A549 (cell line): ENCODE measurements at regions not wholly inside any gene's neighbourhood (a gene's known extent, or its start where the extent isn't known, plus 50 kb on each side); places are given as distances from the start of the nearest gene placed in this dataset.

Source experiments
- ATAC-seq, 2 experiments: fragments of 200-7000 bp in 1 of 2; fragments of >200 bp in 1 of 2; cut with Nextera tagmentation in 1 of 2; cut with Tn5 transposase in 1 of 2; 3 replicates each; pipeline versions ENCODE4 v1.8.0 to v1.9.1; 2018 to 2020; ENCODE audit warnings: mild to moderate bottlenecking in 1 of 2, moderate library complexity in 1 of 2
- CTCF ChIA-PET: fragments of 300-600 bp; sonication (Branson Sonifier 250); formaldehyde crosslinking; extraction: SDS; loops from one replicate; lab custom pipeline; 2021; ENCODE audit warnings: antibody characterized with exemption, inconsistent platforms; lab: Yijun Ruan, JAX
- POLR2A ChIA-PET: fragments of 350-600 bp; formaldehyde crosslinking; extraction: SDS; loops from one replicate; lab custom pipeline; 2021; ENCODE audit warnings: antibody characterized with exemption, inconsistent platforms; lab: Yijun Ruan, JAX
- DNase-seq, 2 experiments: peaks; one replicate each; pipeline versions ENCODE4 v3.0.0 to v3.0.0-alpha.2; 2011 to 2016; ENCODE audit warnings: low read depth in 1 of 2, low spot score in 1 of 2
- FAIRE-seq: peaks from 2 replicates; lab custom pipeline; 2011; peaks lifted over from hg19 to GRCh38; lab: Jason Lieb, UNC
- H3K27ac ChIP-seq, 2 experiments: fragments of >200 bp; sonication (Bioruptor Twin); formaldehyde crosslinking; 3 replicates each; pipeline ENCODE4 v1.5.1; 2016 to 2017
- H3K4me1 ChIP-seq: fragments of >200 bp; sonication (Bioruptor Twin); formaldehyde crosslinking; 3 replicates; pipeline ENCODE4 v1.6.1; 2016
- H3K4me2 ChIP-seq: fragments of >200 bp; sonication (Bioruptor Twin); formaldehyde crosslinking; 3 replicates; pipeline ENCODE4 v1.6.1; 2016
- H3K4me3 ChIP-seq: fragments of >200 bp; sonication (Bioruptor Twin); formaldehyde crosslinking; 3 replicates; pipeline ENCODE4 v1.5.1; 2016
- H3K9me3 ChIP-seq: fragments of >200 bp; sonication (Bioruptor Twin); formaldehyde crosslinking; 3 replicates; pipeline ENCODE4 v1.6.1; 2016
- BHLHE40 ChIP-seq: IDR thresholded peaks from 2 replicates; pipeline ENCODE4 v1.6.1; 2012; ENCODE audit warnings: low read depth, low read length, inconsistent platforms
- CBX2 ChIP-seq: fragments of 200-600 bp; sonication (generic); IDR thresholded peaks from 2 replicates; pipeline ENCODE4 v1.6.1; 2016; ENCODE audit warnings: low read depth, mild to moderate bottlenecking, borderline replicate concordance
- CEBPB ChIP-seq, 2 experiments: fragments of >200 bp in 1 of 2; sonication (Bioruptor Twin) in 1 of 2; formaldehyde crosslinking in 1 of 2; IDR thresholded peaks; 2 replicates each; pipeline ENCODE4 v1.6.1; 2012 to 2016
- EHF ChIP-seq: fragments of 250-450 bp; sonication (Bioruptor Pico); IDR thresholded peaks from 2 replicates; pipeline ENCODE4 v1.5.0; 2020; ENCODE audit warnings: mild to moderate bottlenecking
- ESRRA ChIP-seq: fragments of 150-350 bp; IDR thresholded peaks from 2 replicates; pipeline ENCODE4 v1.6.1; 2014; ENCODE audit warnings: mild to moderate bottlenecking, low read length, borderline replicate concordance
- FOSB ChIP-seq: fragments of 250-450 bp; sonication (Bioruptor Pico); IDR thresholded peaks from 2 replicates; pipeline ENCODE4 v1.5.0; 2020; ENCODE audit warnings: mild to moderate bottlenecking, moderate library complexity
- FOSL2 ChIP-seq, 2 experiments: fragments of 450-650 bp in 1 of 2; fragments of >200 bp in 1 of 2; sonication (Bioruptor Twin) in 1 of 2; formaldehyde crosslinking; IDR thresholded peaks; 2 replicates each; pipeline versions ENCODE4 v1.5.0 to v1.6.1; 2016 to 2020; ENCODE audit warnings: mild to moderate bottlenecking in 1 of 2, moderate library complexity in 1 of 2
- FOXS1 ChIP-seq: fragments of 250-450 bp; sonication (Bioruptor Pico); IDR thresholded peaks from 2 replicates; pipeline ENCODE4 v1.5.0; 2020; ENCODE audit warnings: mild to moderate bottlenecking, moderate library complexity
- MAFK ChIP-seq: fragments of 450-650 bp; IDR thresholded peaks from 2 replicates; pipeline ENCODE4 v1.6.1; 2014; ENCODE audit not compliant: partially characterized antibody
- MYC ChIP-seq: IDR thresholded peaks from 2 replicates; pipeline ENCODE4 v1.6.1; 2012; ENCODE audit warnings: mild to moderate bottlenecking, inconsistent platforms, low read length, improper control_type of control experiment, borderline replicate concordance
- NFE2L2 ChIP-seq: fragments of 150-350 bp; conservative IDR thresholded peaks from 2 replicates; pipeline ENCODE4 v1.6.1; 2014; ENCODE audit warnings: low read length
- NPAS2 ChIP-seq: fragments of 250-450 bp; sonication (Bioruptor Pico); IDR thresholded peaks from 2 replicates; pipeline ENCODE4 v1.8.0; 2022; ENCODE audit warnings: mild to moderate bottlenecking, moderate library complexity, borderline replicate concordance
- POLR2A ChIP-seq: IDR thresholded peaks from 2 replicates; pipeline ENCODE4 v1.6.1; 2012; ENCODE audit warnings: mild to moderate bottlenecking, low read length
- POLR2AphosphoS2 ChIP-seq: conservative IDR thresholded peaks from 2 replicates; pipeline ENCODE4 v1.6.1; 2012; ENCODE audit warnings: low read length, improper control_type of control experiment, inconsistent platforms
- SMC3 ChIP-seq: fragments of >200 bp; sonication (Bioruptor Twin); formaldehyde crosslinking; IDR thresholded peaks from 3 replicates; pipeline ENCODE4 v1.6.1; 2018; ENCODE audit warnings: inconsistent platforms
- ZFP36 ChIP-seq: fragments of 450-650 bp; IDR thresholded peaks from 2 replicates; pipeline ENCODE4 v1.6.1; 2014; ENCODE audit warnings: borderline replicate concordance; ENCODE audit not compliant: partially characterized antibody
- ZNF302 ChIP-seq: fragments of 250-450 bp; sonication (Bioruptor Pico); IDR thresholded peaks from 2 replicates; pipeline ENCODE4 v1.9.0; 2021; ENCODE audit warnings: inconsistent platforms, mild to moderate bottlenecking, moderate library complexity
- WGBS: methylation state at CpG from one replicate; pipeline ENCODE4 v1.1.6; 2017; ENCODE audit errors: missing lambda C conversion rate; 5-methylcytosine and 5-hydroxymethylcytosine counted together
- TF ChIP-seq, protein P1 (sequence below): fragments of >200 bp; sonication (Bioruptor Twin); formaldehyde crosslinking; IDR thresholded peaks from 2 replicates; pipeline ENCODE4 v1.6.1; 2016
- TF ChIP-seq, protein P2 (sequence below): fragments of 150-350 bp; IDR thresholded peaks from 2 replicates; pipeline ENCODE4 v1.6.1; 2014; ENCODE audit warnings: low read depth, mild to moderate bottlenecking, low read length
- TF ChIP-seq, protein P3 (sequence below): fragments of 250-450 bp; sonication (Bioruptor Pico); IDR thresholded peaks from 2 replicates; pipeline ENCODE4 v1.5.0; 2021; ENCODE audit warnings: mild to moderate bottlenecking, moderate library complexity, borderline replicate concordance
- TF ChIP-seq, protein P4 (sequence below): fragments of 200-600 bp; sonication (generic); IDR thresholded peaks from 2 replicates; pipeline ENCODE4 v1.6.1; 2016; ENCODE audit warnings: antibody characterized with exemption, mild to moderate bottlenecking, moderate library complexity

DNA sequence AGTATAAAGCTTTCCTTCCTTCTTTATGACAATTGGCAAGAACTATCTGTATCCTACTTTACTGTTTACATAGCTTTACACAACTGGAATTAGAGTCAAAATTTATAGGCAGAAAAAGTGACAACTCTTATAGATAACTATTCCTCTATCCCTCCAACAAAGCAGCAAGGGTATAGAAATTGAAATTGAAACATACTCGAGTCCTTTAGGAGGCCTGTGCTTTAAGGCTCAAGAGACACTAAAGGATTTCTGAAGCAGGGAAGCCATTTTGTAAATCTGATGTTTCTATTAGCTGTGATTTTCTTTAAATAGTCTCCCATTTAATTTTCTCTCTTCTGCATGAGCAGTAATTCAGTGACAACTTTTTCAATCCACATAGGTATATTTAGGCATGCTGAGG is 567.6 kb upstream of the MAN1A1 start:
- no peak overlapping the region for H3K27ac ChIP-seq
- WGBS, result 0% methylated on average over 1 of the region's 1 CpG
- CTCF ChIA-PET, result no interaction called here
- H3K4me3 ChIP-seq, result no peak overlapping the region
- no peaks in the 10 kb centered on the region for H3K9me3 ChIP-seq
- no peak for FAIRE-seq
- DNase-seq, result no peak
- ATAC-seq, result no peak
- H3K4me2 ChIP-seq, result no peak overlapping the region
- POLR2A ChIA-PET, result no interaction called here
- TF ChIP-seq CBX2 (no peak), POLR2A (no peak), ZNF302 (CRISPR knock-in tag) (no peak), ESRRA (no peak), POLR2AphosphoS2 (no peak), EHF (CRISPR knock-in tag) (no peak), ZFP36 (no peak), NFE2L2 (no peak), CEBPB (IDR thresholded peaks at IDR 0.05) (no peak), FOSL2 (IDR thresholded peaks at IDR 0.05) (no peak), FOSL2 (CRISPR knock-in tag; IDR thresholded peaks at IDR 0.05) (no peak), FOSB (CRISPR knock-in tag) (no peak), BHLHE40 (no peak), MAFK (no peak)
- TF ChIP-seq, protein P1, sequence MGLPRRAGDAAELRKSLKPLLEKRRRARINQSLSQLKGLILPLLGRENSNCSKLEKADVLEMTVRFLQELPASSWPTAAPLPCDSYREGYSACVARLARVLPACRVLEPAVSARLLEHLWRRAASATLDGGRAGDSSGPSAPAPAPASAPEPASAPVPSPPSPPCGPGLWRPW, result no peak
- TF ChIP-seq, protein P2, sequence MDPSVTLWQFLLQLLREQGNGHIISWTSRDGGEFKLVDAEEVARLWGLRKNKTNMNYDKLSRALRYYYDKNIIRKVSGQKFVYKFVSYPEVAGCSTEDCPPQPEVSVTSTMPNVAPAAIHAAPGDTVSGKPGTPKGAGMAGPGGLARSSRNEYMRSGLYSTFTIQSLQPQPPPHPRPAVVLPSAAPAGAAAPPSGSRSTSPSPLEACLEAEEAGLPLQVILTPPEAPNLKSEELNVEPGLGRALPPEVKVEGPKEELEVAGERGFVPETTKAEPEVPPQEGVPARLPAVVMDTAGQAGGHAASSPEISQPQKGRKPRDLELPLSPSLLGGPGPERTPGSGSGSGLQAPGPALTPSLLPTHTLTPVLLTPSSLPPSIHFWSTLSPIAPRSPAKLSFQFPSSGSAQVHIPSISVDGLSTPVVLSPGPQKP, result no peak
- TF ChIP-seq, protein P3, sequence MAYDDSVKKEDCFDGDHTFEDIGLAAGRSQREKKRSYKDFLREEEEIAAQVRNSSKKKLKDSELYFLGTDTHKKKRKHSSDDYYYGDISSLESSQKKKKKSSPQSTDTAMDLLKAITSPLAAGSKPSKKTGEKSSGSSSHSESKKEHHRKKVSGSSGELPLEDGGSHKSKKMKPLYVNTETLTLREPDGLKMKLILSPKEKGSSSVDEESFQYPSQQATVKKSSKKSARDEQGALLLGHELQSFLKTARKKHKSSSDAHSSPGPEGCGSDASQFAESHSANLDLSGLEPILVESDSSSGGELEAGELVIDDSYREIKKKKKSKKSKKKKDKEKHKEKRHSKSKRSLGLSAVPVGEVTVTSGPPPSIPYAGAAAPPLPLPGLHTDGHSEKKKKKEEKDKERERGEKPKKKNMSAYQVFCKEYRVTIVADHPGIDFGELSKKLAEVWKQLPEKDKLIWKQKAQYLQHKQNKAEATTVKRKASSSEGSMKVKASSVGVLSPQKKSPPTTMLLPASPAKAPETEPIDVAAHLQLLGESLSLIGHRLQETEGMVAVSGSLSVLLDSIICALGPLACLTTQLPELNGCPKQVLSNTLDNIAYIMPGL, result no peak
- TF ChIP-seq, protein P4, sequence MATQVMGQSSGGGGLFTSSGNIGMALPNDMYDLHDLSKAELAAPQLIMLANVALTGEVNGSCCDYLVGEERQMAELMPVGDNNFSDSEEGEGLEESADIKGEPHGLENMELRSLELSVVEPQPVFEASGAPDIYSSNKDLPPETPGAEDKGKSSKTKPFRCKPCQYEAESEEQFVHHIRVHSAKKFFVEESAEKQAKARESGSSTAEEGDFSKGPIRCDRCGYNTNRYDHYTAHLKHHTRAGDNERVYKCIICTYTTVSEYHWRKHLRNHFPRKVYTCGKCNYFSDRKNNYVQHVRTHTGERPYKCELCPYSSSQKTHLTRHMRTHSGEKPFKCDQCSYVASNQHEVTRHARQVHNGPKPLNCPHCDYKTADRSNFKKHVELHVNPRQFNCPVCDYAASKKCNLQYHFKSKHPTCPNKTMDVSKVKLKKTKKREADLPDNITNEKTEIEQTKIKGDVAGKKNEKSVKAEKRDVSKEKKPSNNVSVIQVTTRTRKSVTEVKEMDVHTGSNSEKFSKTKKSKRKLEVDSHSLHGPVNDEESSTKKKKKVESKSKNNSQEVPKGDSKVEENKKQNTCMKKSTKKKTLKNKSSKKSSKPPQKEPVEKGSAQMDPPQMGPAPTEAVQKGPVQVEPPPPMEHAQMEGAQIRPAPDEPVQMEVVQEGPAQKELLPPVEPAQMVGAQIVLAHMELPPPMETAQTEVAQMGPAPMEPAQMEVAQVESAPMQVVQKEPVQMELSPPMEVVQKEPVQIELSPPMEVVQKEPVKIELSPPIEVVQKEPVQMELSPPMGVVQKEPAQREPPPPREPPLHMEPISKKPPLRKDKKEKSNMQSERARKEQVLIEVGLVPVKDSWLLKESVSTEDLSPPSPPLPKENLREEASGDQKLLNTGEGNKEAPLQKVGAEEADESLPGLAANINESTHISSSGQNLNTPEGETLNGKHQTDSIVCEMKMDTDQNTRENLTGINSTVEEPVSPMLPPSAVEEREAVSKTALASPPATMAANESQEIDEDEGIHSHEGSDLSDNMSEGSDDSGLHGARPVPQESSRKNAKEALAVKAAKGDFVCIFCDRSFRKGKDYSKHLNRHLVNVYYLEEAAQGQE, result no peak
- no peaks in the 10 kb centered on the region for H3K4me1 ChIP-seq

DNA sequence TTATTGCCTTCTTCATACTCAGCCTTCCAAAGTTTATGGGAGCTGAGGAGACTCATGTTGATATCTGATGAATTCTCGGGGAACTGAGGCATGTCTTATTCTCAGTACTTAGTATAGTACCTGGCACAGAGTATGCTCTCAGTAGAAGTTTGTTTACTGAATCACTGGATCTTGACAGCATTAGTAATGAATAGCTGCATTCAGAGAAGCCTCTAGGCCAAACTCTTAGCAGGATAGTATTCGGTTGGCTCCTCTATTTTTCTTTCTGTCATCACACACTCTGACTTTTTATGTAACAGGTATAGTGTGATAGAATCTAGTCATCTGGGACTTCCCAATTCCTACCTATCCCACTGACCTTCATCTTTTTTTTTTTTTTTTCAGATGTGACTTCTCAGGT is 566.4 kb upstream of the MAN1A1 start:
- no peak for FAIRE-seq
- Histone ChIP-seq H3K4me3 (no peak overlapping the region), H3K27ac (no peak overlapping the region), H3K4me2 (no peak overlapping the region), H3K4me1 (no peaks in the 10 kb centered on the region), H3K9me3 (no peaks in the 10 kb centered on the region)
- TF ChIP-seq FOSL2 (IDR thresholded peaks at IDR 0.05), result no peak
- TF ChIP-seq FOSL2 (CRISPR knock-in tag; IDR thresholded peaks at IDR 0.05), result no peak
- TF ChIP-seq FOXS1 (CRISPR knock-in tag), result no peak
- no peak for TF ChIP-seq POLR2A
- TF ChIP-seq, protein P4, result no peak
- no peak for TF ChIP-seq BHLHE40
- no peak for TF ChIP-seq MYC
- no peak for TF ChIP-seq SMC3
- TF ChIP-seq NPAS2 (CRISPR knock-in tag), result no peak
- TF ChIP-seq NFE2L2, result no peak
- POLR2A ChIA-PET, result no interaction called here
- no peak for DNase-seq
- WGBS, result 7% methylated on average over 2 of the region's 2 CpGs
- CTCF ChIA-PET, result no interaction called here
- no peak for ATAC-seq
